H9 (cell line): ENCODE measurements at regions not wholly inside any gene's neighbourhood (a gene's known extent, or its start where the extent isn't known, plus 50 kb on each side); places are given as distances from the start of the nearest gene placed in this dataset.

ENCODE experiments used
- DNase-seq: peaks from one replicate; pipeline ENCODE4 v3.0.0-alpha.2; 2017
- H2AFZ ChIP-seq: one replicate; pipeline ENCODE4 v1.6.1; 2013; ENCODE audit warnings: mild to moderate bottlenecking, low read length, control low read depth, moderate library complexity
- H2AK5ac ChIP-seq: 2 replicates; pipeline ENCODE4 v1.6.1; 2013; ENCODE audit warnings: low read length, control low read depth, mixed read lengths; ENCODE audit not compliant: insufficient read length
- H2BK120ac ChIP-seq: one replicate; pipeline ENCODE4 v1.6.1; 2013; ENCODE audit warnings: low read depth, mild to moderate bottlenecking, low read length, control low read depth, inconsistent platforms; ENCODE audit not compliant: poor library complexity, severe bottlenecking
- H2BK12ac ChIP-seq: 2 replicates; pipeline ENCODE4 v1.6.1; 2013; ENCODE audit warnings: low read length, control low read depth, mixed read lengths, low read depth; ENCODE audit not compliant: insufficient read length
- H2BK15ac ChIP-seq: 2 replicates; pipeline ENCODE4 v1.6.1; 2013; ENCODE audit warnings: low read depth, low read length, control low read depth
- H2BK20ac ChIP-seq: one replicate; pipeline ENCODE4 v1.6.1; 2013; ENCODE audit warnings: low read depth, mild to moderate bottlenecking, low read length, control low read depth, inconsistent platforms; ENCODE audit not compliant: poor library complexity, severe bottlenecking
- H2BK5ac ChIP-seq: 2 replicates; pipeline ENCODE4 v1.6.1; 2013; ENCODE audit warnings: low read length, control low read depth, mixed read lengths; ENCODE audit not compliant: insufficient read length
- H3K14ac ChIP-seq: 2 replicates; pipeline ENCODE4 v1.6.1; 2013; ENCODE audit warnings: low read length, control low read depth; ENCODE audit not compliant: insufficient read depth
- H3K18ac ChIP-seq: 2 replicates; pipeline ENCODE4 v1.6.1; 2013; ENCODE audit warnings: low read depth, mild to moderate bottlenecking, mixed read lengths, low read length, control low read depth; ENCODE audit not compliant: insufficient read length
- H3K23ac ChIP-seq: 2 replicates; pipeline ENCODE4 v1.6.1; 2013; ENCODE audit warnings: low read length, control low read depth, mixed read lengths, low read depth; ENCODE audit not compliant: insufficient read length
- H3K23me2 ChIP-seq: 2 replicates; pipeline ENCODE4 v1.6.1; 2013; ENCODE audit warnings: low read depth, mild to moderate bottlenecking, mixed read lengths, low read length, control low read depth; ENCODE audit not compliant: insufficient read length, poor library complexity, severe bottlenecking
- H3K27ac ChIP-seq: 2 replicates; pipeline ENCODE4 v1.5.1; 2013; ENCODE audit warnings: low read length, control low read depth, mixed read lengths, low read depth; ENCODE audit not compliant: insufficient read length
- H3K27me3 ChIP-seq: 2 replicates; pipeline ENCODE4 v1.6.1; 2013; ENCODE audit warnings: low read length, control low read depth, inconsistent platforms; ENCODE audit not compliant: insufficient read depth
- H3K4ac ChIP-seq: 2 replicates; pipeline ENCODE4 v1.6.1; 2013; ENCODE audit warnings: low read depth, mild to moderate bottlenecking, control low read depth, inconsistent platforms, low read length, moderate library complexity
- H3K4me1 ChIP-seq: 2 replicates; pipeline ENCODE4 v1.6.1; 2013; ENCODE audit warnings: low read length, control low read depth, inconsistent platforms; ENCODE audit not compliant: insufficient read depth
- H3K4me2 ChIP-seq: 2 replicates; pipeline ENCODE4 v1.6.1; 2013; ENCODE audit warnings: low read length, control low read depth, mixed read lengths; ENCODE audit not compliant: insufficient read length, insufficient read depth
- H3K56ac ChIP-seq: 2 replicates; pipeline ENCODE4 v1.6.1; 2013; ENCODE audit warnings: low read depth, mild to moderate bottlenecking, mixed read lengths, low read length, control low read depth; ENCODE audit not compliant: insufficient read length
- H3K79me1 ChIP-seq: 2 replicates; pipeline ENCODE4 v1.6.1; 2013; ENCODE audit warnings: low read depth, mild to moderate bottlenecking, moderate library complexity, low read length, control low read depth, inconsistent platforms; ENCODE audit not compliant: insufficient read depth, poor library complexity, severe bottlenecking
- H3K79me2 ChIP-seq: 2 replicates; pipeline ENCODE4 v1.6.1; 2013; ENCODE audit warnings: low read length, control low read depth, inconsistent platforms; ENCODE audit not compliant: insufficient read depth
- H3K9ac ChIP-seq: 2 replicates; pipeline ENCODE4 v1.6.1; 2013; ENCODE audit warnings: low read length, control low read depth, mixed read lengths; ENCODE audit not compliant: insufficient read length; ENCODE audit errors: extremely low read depth
- H3K9me3 ChIP-seq: one replicate; pipeline ENCODE4 v1.6.1; 2013; ENCODE audit warnings: low read depth, low read length, inconsistent platforms; ENCODE audit not compliant: control insufficient read depth
- H3T11ph ChIP-seq: one replicate; pipeline ENCODE4 v1.6.1; 2013; ENCODE audit warnings: mild to moderate bottlenecking, low read length, control low read depth, inconsistent platforms
- H4K20me1 ChIP-seq: one replicate; pipeline ENCODE4 v1.6.1; 2013; ENCODE audit not compliant: control insufficient read depth, insufficient read length, insufficient read depth
- H4K5ac ChIP-seq: 2 replicates; pipeline ENCODE4 v1.6.1; 2013; ENCODE audit warnings: low read depth, mild to moderate bottlenecking, mixed read lengths, low read length, control low read depth; ENCODE audit not compliant: insufficient read length
- H4K8ac ChIP-seq: replicated peaks from 2 replicates; pipeline ENCODE4 v1.6.1; 2013; ENCODE audit warnings: low read length, control low read depth, mixed read lengths, low read depth; ENCODE audit not compliant: insufficient read length
- H4K91ac ChIP-seq: 2 replicates; pipeline ENCODE4 v1.6.1; 2013; ENCODE audit warnings: low read depth, mild to moderate bottlenecking, moderate library complexity, mixed read lengths, low read length, control low read depth; ENCODE audit not compliant: insufficient read length
- H3K27ac Mint-ChIP-seq, 3 experiments: 2 replicates in 2 of 3; 3 replicates in 1 of 3; pipeline ENCODE4 v1.8.0; 2020 to 2021; ENCODE audit warnings: mixed read lengths in 3 of 3, mild to moderate bottlenecking in 1 of 3, moderate library complexity in 1 of 3
- H3K27me3 Mint-ChIP-seq: 2 replicates; pipeline ENCODE4 v1.8.0; 2021; ENCODE audit warnings: low read depth, mild to moderate bottlenecking, moderate library complexity, mixed read lengths
- H3K36me3 Mint-ChIP-seq, 3 experiments: 2 replicates in 2 of 3; 3 replicates in 1 of 3; pipeline ENCODE4 v1.8.0; 2020 to 2021; ENCODE audit warnings: low read depth in 3 of 3, mixed read lengths in 3 of 3; ENCODE audit not compliant: insufficient read depth in 1 of 3
- H3K4me1 Mint-ChIP-seq, 2 experiments: 2 replicates each; pipeline ENCODE4 v1.8.0; 2020; ENCODE audit warnings: mixed read lengths in 2 of 2
- H3K4me3 Mint-ChIP-seq, 2 experiments: 2 replicates in 1 of 2; 3 replicates in 1 of 2; pipeline ENCODE4 v1.8.0; 2020 to 2021; ENCODE audit warnings: mild to moderate bottlenecking in 2 of 2, mixed read lengths in 2 of 2, moderate library complexity in 1 of 2
- H3K9me3 Mint-ChIP-seq, 2 experiments: 2 replicates in 1 of 2; 3 replicates in 1 of 2; pipeline ENCODE4 v1.8.0; 2020; ENCODE audit warnings: mild to moderate bottlenecking in 2 of 2, mixed read lengths in 2 of 2, moderate library complexity in 1 of 2
- CTCF ChIP-seq: fragments of 200-600 bp; sonication (generic); conservative IDR thresholded peaks from 3 replicates; pipeline ENCODE4 v1.8.0; 2021; ENCODE audit warnings: antibody characterized with exemption, mild to moderate bottlenecking
- WGBS: extraction: QIAGEN DNeasy Blood & Tissue Kit; methylation state at CpG from one replicate; pipeline ENCODE4 v1.1.7; 2013; ENCODE audit warnings: missing lambda C conversion rate, low lambda C conversion rate, mixed read lengths; ENCODE audit not compliant: insufficient read length; ENCODE audit errors: extremely low coverage; 5-methylcytosine and 5-hydroxymethylcytosine counted together

- Histone ChIP-seq H4K8ac (no peak overlapping the region), H3K4me2 (no peak overlapping the region), H3K56ac (no peak overlapping the region), H2BK20ac (no peak overlapping the region), H4K5ac (no peak overlapping the region), H4K91ac (no peak overlapping the region), H4K20me1 (no peaks in the 10 kb centered on the region), H3T11ph (no peak overlapping the region), H3K23me2 (no peaks in the 10 kb centered on the region), H3K79me2 (no peaks in the 10 kb centered on the region), H3K9me3 (no peaks in the 10 kb centered on the region), H3K14ac (no peak overlapping the region), H2AFZ (no peak overlapping the region), H3K23ac (no peak overlapping the region), H2BK15ac (no peak overlapping the region), H2BK5ac (no peak overlapping the region), H2BK12ac (no peak overlapping the region), H2BK120ac (no peak overlapping the region), H3K79me1 (no peaks in the 10 kb centered on the region), H3K27me3 (no peaks in the 10 kb centered on the region), H3K4ac (no peak overlapping the region), H2AK5ac (no peak overlapping the region), H3K18ac (no peak overlapping the region), H3K4me1 (no peaks in the 10 kb centered on the region), H3K27ac (no peak overlapping the region), H3K9ac (no peak overlapping the region)
- WGBS = no CpG with 5 or more reads among the region's 2 CpGs
- Mint-ChIP-seq H3K4me3 (no peak overlapping the region), H3K27ac (no peak overlapping the region; a peak in 1 of 7 replicates), H3K36me3 (peaks cover 0 to 10% (median 8%) of the 10 kb centered on the region in 3 experiments; a peak in 3 of 7 replicates), H3K27me3 (no peaks in the 10 kb centered on the region), H3K4me1 (no peaks in the 10 kb centered on the region), H3K9me3 (no peaks in the 10 kb centered on the region)
- DNase-seq = no peak
- no peak for TF ChIP-seq CTCF
Measured at GRCh38 chr7:66452165-66452564, 176.5 kb upstream of the KCTD7 start.
